Mesenchymal stem cell (in vitro differentiated cells and primary cell): ENCODE measurements at regions not wholly inside any gene's neighbourhood (a gene's known extent, or its start where the extent isn't known, plus 50 kb on each side); places are given as distances from the start of the nearest gene placed in this dataset.
"Not testable (repeated sequence)": the region's sequence is repeated elsewhere in the genome, so short reads cannot be mapped to it uniquely, and the experiment has no call there.

ENCODE experiments used
- DNase-seq: peaks from one replicate; pipeline ENCODE4 v3.0.0-alpha.2; 2013
- H2AFZ ChIP-seq: one replicate; pipeline ENCODE4 v1.6.1; 2013; ENCODE audit warnings: low read depth, mild to moderate bottlenecking, control low read depth, inconsistent platforms, low read length, moderate library complexity
- H2AK5ac ChIP-seq: 2 replicates; pipeline ENCODE4 v1.6.1; 2013; ENCODE audit warnings: low read length, moderate library complexity, mild to moderate bottlenecking, inconsistent platforms; ENCODE audit not compliant: severe bottlenecking
- H2BK120ac ChIP-seq: one replicate; pipeline ENCODE4 v1.6.1; 2013; ENCODE audit warnings: low read depth, mild to moderate bottlenecking, inconsistent platforms, low read length, moderate library complexity
- H2BK12ac ChIP-seq, 2 experiments: one replicate each; pipeline ENCODE4 v1.6.1; 2013; ENCODE audit warnings: inconsistent platforms in 2 of 2, low read length in 2 of 2, mild to moderate bottlenecking in 2 of 2, moderate library complexity in 2 of 2, control low read depth in 1 of 2
- H2BK15ac ChIP-seq: one replicate; pipeline ENCODE4 v1.6.1; 2013; ENCODE audit warnings: mild to moderate bottlenecking, low read depth, inconsistent platforms; ENCODE audit not compliant: poor library complexity, severe bottlenecking
- H2BK5ac ChIP-seq: 2 replicates; pipeline ENCODE4 v1.6.1; 2013; ENCODE audit warnings: low read depth, mild to moderate bottlenecking, low read length, control low read depth, inconsistent platforms; ENCODE audit not compliant: poor library complexity, severe bottlenecking
- H3K14ac ChIP-seq, 2 experiments: one replicate each; pipeline ENCODE4 v1.6.1; 2013; ENCODE audit warnings: inconsistent platforms in 2 of 2, low read length in 2 of 2, control low read depth in 1 of 2, mild to moderate bottlenecking in 1 of 2, moderate library complexity in 1 of 2
- H3K18ac ChIP-seq, 2 experiments: one replicate each; pipeline ENCODE4 v1.6.1; 2013; ENCODE audit warnings: inconsistent platforms in 2 of 2, low read length in 2 of 2, control low read depth in 1 of 2, low read depth in 1 of 2, mild to moderate bottlenecking in 1 of 2
- H3K23ac ChIP-seq, 2 experiments: one replicate each; pipeline ENCODE4 v1.6.1; 2013; ENCODE audit warnings: inconsistent platforms in 2 of 2, low read length in 2 of 2, mild to moderate bottlenecking in 2 of 2, moderate library complexity in 2 of 2, control low read depth in 1 of 2
- H3K27ac ChIP-seq: 2 replicates; pipeline ENCODE4 v1.5.1; 2013; ENCODE audit warnings: mild to moderate bottlenecking, moderate library complexity, low read length, control low read depth, inconsistent platforms; ENCODE audit not compliant: poor library complexity, severe bottlenecking
- H3K27me3 ChIP-seq, 2 experiments: 2 replicates each; pipeline versions ENCODE4 v1.6.1 to v1.7.0; 2013; ENCODE audit warnings: low read length in 2 of 2, mild to moderate bottlenecking in 2 of 2, moderate library complexity in 2 of 2, control low read depth in 1 of 2, inconsistent platforms in 1 of 2; ENCODE audit not compliant: control insufficient read depth in 1 of 2, insufficient read depth in 1 of 2
- H3K36me3 ChIP-seq, 2 experiments: 2 replicates each; pipeline versions ENCODE4 v1.6.1 to v1.7.0; 2013; ENCODE audit warnings: low read length in 2 of 2, control low read depth in 1 of 2, inconsistent platforms in 1 of 2, low read depth in 1 of 2, mild to moderate bottlenecking in 1 of 2; ENCODE audit not compliant: insufficient read depth in 2 of 2, control insufficient read depth in 1 of 2
- H3K4ac ChIP-seq, 2 experiments: one replicate each; pipeline ENCODE4 v1.6.1; 2013; ENCODE audit warnings: inconsistent platforms in 2 of 2, low read length in 2 of 2, mild to moderate bottlenecking in 2 of 2, moderate library complexity in 2 of 2, control low read depth in 1 of 2, low read depth in 1 of 2
- H3K4me1 ChIP-seq: 2 replicates; pipeline ENCODE4 v1.6.1; 2013; ENCODE audit warnings: low read depth, low read length, control low read depth; ENCODE audit not compliant: control insufficient read depth, insufficient read depth
- H3K4me2 ChIP-seq: 2 replicates; pipeline ENCODE4 v1.6.1; 2013; ENCODE audit warnings: low read length, mild to moderate bottlenecking, inconsistent platforms; ENCODE audit not compliant: poor library complexity, severe bottlenecking
- H3K4me3 ChIP-seq, 2 experiments: 2 replicates each; pipeline versions ENCODE4 v1.5.1 to v1.7.0; 2013; ENCODE audit warnings: low read length in 2 of 2, mild to moderate bottlenecking in 2 of 2, control low read depth in 1 of 2, low read depth in 1 of 2; ENCODE audit not compliant: insufficient read depth in 1 of 2
- H3K79me1 ChIP-seq: replicated peaks from 2 replicates; pipeline ENCODE4 v1.6.1; 2013; ENCODE audit warnings: mild to moderate bottlenecking, control low read depth, low read length, inconsistent platforms; ENCODE audit not compliant: poor library complexity, severe bottlenecking
- H3K9ac ChIP-seq: 2 replicates; pipeline ENCODE4 v1.7.0; 2013; ENCODE audit warnings: mild to moderate bottlenecking, low read length, moderate library complexity
- H3K9me3 ChIP-seq: 2 replicates; pipeline ENCODE4 v1.7.0; 2013; ENCODE audit warnings: mild to moderate bottlenecking, low read length; ENCODE audit not compliant: control insufficient read depth
- H4K8ac ChIP-seq: one replicate; pipeline ENCODE4 v1.6.1; 2013; ENCODE audit warnings: inconsistent platforms, mild to moderate bottlenecking, low read length, moderate library complexity
- H4K91ac ChIP-seq: one replicate; pipeline ENCODE4 v1.6.1; 2013; ENCODE audit warnings: mild to moderate bottlenecking, low read length, inconsistent platforms
- WGBS: methylation state at CpG from one replicate; pipeline ENCODE4 v1.1.7; 2013; ENCODE audit warnings: mixed read lengths; 5-methylcytosine and 5-hydroxymethylcytosine counted together

DNA sequence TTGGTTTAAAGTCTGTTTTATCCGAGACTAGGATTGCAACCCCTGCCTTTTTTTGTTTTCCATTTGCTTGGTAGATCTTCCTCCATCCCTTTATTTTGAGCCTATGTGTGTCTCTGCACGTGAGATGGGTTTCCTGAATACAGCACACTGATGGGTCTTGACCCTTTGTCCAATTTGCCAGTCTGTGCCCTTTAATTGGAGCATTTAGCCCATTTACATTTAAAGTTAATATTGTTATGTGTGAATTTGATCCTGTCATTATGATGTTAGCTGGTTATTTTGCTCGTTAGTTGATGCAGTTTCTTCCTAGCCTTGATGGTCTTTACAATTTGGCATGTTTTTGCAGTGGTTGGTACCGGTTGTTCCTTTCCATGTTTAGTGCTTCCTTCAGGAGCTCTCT, 70.8 kb upstream of the CTNNA1 start:
- DNase-seq, H2BK120ac ChIP-seq, H3K14ac ChIP-seq, H3K27me3 ChIP-seq, H3K23ac ChIP-seq, H2BK5ac ChIP-seq, H2AFZ ChIP-seq, H3K9me3 ChIP-seq, H3K4me2 ChIP-seq, H3K36me3 ChIP-seq, H3K27ac ChIP-seq, H2BK15ac ChIP-seq, H3K4me1 ChIP-seq, H3K79me1 ChIP-seq, H2AK5ac ChIP-seq, H3K4me3 ChIP-seq, H4K91ac ChIP-seq, H2BK12ac ChIP-seq, H3K4ac ChIP-seq, H3K18ac ChIP-seq, H4K8ac ChIP-seq, H3K9ac ChIP-seq: not testable (repeated sequence)
- no CpG with 5 or more reads among the region's 4 CpGs for WGBS

DNA sequence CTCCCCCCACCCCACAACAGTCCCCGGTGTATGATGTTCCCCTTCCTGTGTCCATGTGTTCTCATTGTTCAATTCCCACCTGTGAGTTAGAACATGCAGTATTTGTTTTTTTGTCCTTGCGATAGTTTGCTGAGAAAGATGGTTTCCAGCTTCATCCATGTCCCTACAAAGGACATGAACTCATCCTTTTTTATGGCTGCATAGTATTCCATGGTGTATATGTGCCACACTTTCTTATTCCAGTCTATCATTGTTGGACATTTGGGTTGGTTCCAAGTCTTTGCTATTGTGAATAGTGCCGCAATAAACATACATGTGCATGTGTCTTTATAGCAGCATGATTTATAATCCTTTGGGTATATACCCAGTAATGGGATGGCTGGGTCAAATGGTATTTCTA, 74.4 kb upstream of the CTNNA1 start:
- not testable (repeated sequence) for H3K79me1 ChIP-seq, H3K23ac ChIP-seq, H3K14ac ChIP-seq, H2BK120ac ChIP-seq, H2BK5ac ChIP-seq, H3K36me3 ChIP-seq, H3K4me2 ChIP-seq, H2AK5ac ChIP-seq, H3K18ac ChIP-seq, H3K27me3 ChIP-seq, H3K27ac ChIP-seq, H2BK12ac ChIP-seq, H2AFZ ChIP-seq, H4K8ac ChIP-seq, H3K4ac ChIP-seq, H3K4me1 ChIP-seq, H3K4me3 ChIP-seq, H2BK15ac ChIP-seq, DNase-seq, H4K91ac ChIP-seq, H3K9ac ChIP-seq, H3K9me3 ChIP-seq
- 100% methylated on average over 1 of the region's 3 CpGs for WGBS

DNA sequence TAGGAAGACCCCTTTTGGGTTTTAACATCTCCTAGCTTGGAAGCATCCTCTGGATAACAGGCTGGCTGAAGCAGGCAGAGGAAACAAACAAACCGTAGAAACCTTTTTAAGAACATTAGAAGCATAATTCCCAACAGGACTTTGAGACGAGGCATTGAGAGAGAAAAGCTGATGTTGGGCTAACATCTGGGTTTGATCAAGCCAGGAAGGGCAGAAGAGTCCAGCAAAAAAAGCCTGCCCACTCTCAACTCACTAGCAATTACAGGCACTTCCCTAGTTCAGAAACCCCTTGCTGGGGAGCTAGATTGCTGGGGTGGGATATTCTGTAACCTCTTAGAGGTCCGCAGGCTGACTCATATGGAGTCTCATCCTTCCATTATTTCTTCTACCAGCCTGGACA, 75.4 kb upstream of the CTNNA1 start:
- no peak overlapping the region for H3K4me2 ChIP-seq
- H3K9ac ChIP-seq: no peak overlapping the region
- H4K91ac ChIP-seq: no peak overlapping the region
- no peaks in the 10 kb centered on the region for H3K27me3 ChIP-seq
- no peak overlapping the region for H3K4me3 ChIP-seq
- no peak overlapping the region for H2BK12ac ChIP-seq
- DNase-seq: no peak
- WGBS: no CpG with 5 or more reads among the region's 3 CpGs
- H2AK5ac ChIP-seq: peak overlapping the region; percentile 76
- peaks cover 6% of the 10 kb centered on the region for H3K4me1 ChIP-seq
- H3K18ac ChIP-seq: no peak overlapping the region
- H3K14ac ChIP-seq: no peak overlapping the region
- H3K27ac ChIP-seq: no peak overlapping the region
- H2BK15ac ChIP-seq: no peak overlapping the region
- no peak overlapping the region for H3K23ac ChIP-seq
- peaks cover 3% of the 10 kb centered on the region for H3K9me3 ChIP-seq
- no peak overlapping the region for H2BK120ac ChIP-seq
- H2BK5ac ChIP-seq: no peak overlapping the region
- H2AFZ ChIP-seq: no peak overlapping the region
- no peak overlapping the region for H4K8ac ChIP-seq
- H3K36me3 ChIP-seq: no peaks in the 10 kb centered on the region
- H3K79me1 ChIP-seq: no peaks in the 10 kb centered on the region
- H3K4ac ChIP-seq: no peak overlapping the region

DNA sequence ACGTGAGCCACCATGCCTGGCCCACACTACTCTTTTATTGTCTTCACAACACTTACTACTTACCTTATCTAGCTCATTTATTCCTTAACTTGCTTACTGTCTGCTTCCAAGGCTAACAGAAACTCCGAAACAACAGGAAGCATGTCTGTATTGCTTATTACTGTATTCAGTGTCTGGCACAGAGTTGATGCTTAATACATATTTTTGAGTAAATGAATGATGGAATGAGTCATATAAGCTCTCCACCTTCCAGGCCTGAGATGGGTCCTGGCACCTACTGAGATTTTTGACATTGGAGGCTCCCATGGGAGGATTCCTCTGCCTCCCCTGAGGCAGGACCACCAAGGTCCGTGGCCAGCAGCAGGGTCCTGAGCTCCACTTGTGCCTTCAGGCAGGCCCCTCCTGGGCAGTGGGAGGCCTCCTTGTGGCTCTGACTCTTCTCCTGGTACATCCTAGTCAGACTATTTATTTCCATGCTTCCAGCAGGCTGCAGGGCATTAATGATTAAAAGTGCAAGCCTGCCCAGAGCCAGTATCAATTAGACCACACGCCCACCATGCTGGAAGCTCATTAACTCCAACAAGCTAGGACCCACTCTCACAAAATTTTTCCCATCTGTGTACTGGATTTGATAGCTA, 76.5 kb upstream of the CTNNA1 start:
- no peak overlapping the region for H4K8ac ChIP-seq

More for the DNA sequence above, 76.5 kb upstream of the CTNNA1 start:
- Histone ChIP-seq H2AK5ac (no peak overlapping the region), H3K27me3 (no peaks in the 10 kb centered on the region), H3K4me2 (peak overlapping the region; percentile 49), H3K4me1 (peaks cover 6% of the 10 kb centered on the region), H3K27ac (peak overlapping the region; percentile 89), H3K14ac (no peak overlapping the region), H3K9ac (no peak overlapping the region), H3K36me3 (no peaks in the 10 kb centered on the region), H4K91ac (no peak overlapping the region), H2BK120ac (no peak overlapping the region), H2BK15ac (no peak overlapping the region), H3K4me3 (no peak overlapping the region), H2BK12ac (no peak overlapping the region), H3K9me3 (peaks cover 3% of the 10 kb centered on the region), H2BK5ac (peak overlapping the region; percentile 73), H3K18ac (no peak overlapping the region), H2AFZ (no peak overlapping the region), H3K79me1 (no peaks in the 10 kb centered on the region), H3K23ac (no peak overlapping the region), H3K4ac (no peak overlapping the region)
- 83% methylated on average over 3 of the region's 4 CpGs for WGBS
- DNase-seq: no peak
